ENCODE measurements at regions not wholly inside any gene's neighbourhood (a gene's known extent, or its start where the extent isn't known, plus 50 kb on each side); places are given as distances from the start of the nearest gene placed in this dataset.

DNA sequence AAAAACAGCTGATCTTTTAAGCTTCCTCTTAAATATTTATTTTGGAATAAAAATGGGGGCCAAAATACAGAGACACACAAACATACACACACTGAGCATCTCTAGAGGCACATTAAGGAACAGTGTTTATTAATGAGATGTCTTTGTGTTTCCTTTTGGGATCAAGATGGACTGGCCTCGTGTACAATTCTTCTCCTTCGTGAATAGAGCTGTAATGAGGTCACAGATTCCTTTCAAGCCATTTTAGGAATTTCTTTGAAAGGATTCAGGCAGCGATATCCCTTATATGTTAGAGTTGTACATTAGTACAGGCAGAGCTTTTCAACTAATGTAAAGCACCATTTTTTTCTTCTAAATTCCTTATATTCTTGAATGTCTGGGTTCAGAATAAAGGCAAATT, 295.7 kb downstream of the CHRM3 start:
- Histone ChIP-seq H3K23ac (ENCODE audit: insufficient read length) (no peak overlapping the region), H3K18ac (ENCODE audit: extremely low read depth, low read length) (no peak overlapping the region), H3K9me3 (ENCODE audit: insufficient read depth in 2 of 2, low read depth in 1 of 2, low read length in 1 of 2) (no peaks in the 10 kb centered on the region), H4K5ac (ENCODE audit: insufficient read length, low read depth, low read length) (no peak overlapping the region), H3K23me2 (ENCODE audit: low read depth, low read length) (no peaks in the 10 kb centered on the region), H3K4me3 (ENCODE audit: extremely low read depth in 1 of 4, insufficient read depth in 2 of 4, low read depth in 3 of 4, low read length in 4 of 4) (no peak overlapping the region), H2BK15ac (ENCODE audit: low read length) (no peak overlapping the region), H2BK5ac (ENCODE audit: low read depth, low read length) (no peak overlapping the region), H3K4ac (replicated peaks; ENCODE audit: insufficient read length, low read depth, low read length) (no peak overlapping the region), H2BK12ac (ENCODE audit: low read depth, low read length) (no peak overlapping the region), H4K8ac (ENCODE audit: extremely low read depth, insufficient read depth, low read length) (no peak overlapping the region), H4K20me1 (replicated peaks in 1 of 2; ENCODE audit: control insufficient read depth in 1 of 2, insufficient read depth in 2 of 2, low read length in 2 of 2) (no peaks in the 10 kb centered on the region), H3K27ac (ENCODE audit: low read depth, low read length) (no peak overlapping the region), H3K36me3 (ENCODE audit: control insufficient read depth in 2 of 4, insufficient read depth in 4 of 4, low read length in 3 of 4) (no peaks in the 10 kb centered on the region), H3K4me1 (replicated peaks in 1 of 4; ENCODE audit: control insufficient read depth in 3 of 4, insufficient read depth in 4 of 4, low read length in 3 of 4) (no peaks in the 10 kb centered on the region; a peak in 1 of 7 replicates), H2BK120ac (replicated peaks; ENCODE audit: low read depth, low read length) (no peak overlapping the region), H3K79me1 (ENCODE audit: low read depth, low read length) (no peaks in the 10 kb centered on the region), H2AK5ac (ENCODE audit: low read depth, low read length) (no peak overlapping the region), H3K14ac (ENCODE audit: insufficient read length) (no peak overlapping the region), H3K4me2 (ENCODE audit: insufficient read depth in 1 of 2, low read depth in 2 of 2, low read length in 2 of 2) (no peak overlapping the region), H2BK20ac (ENCODE audit: low read length) (no peak overlapping the region), H3K27me3 (replicated peaks in 1 of 4; ENCODE audit: control insufficient read depth in 3 of 4, extremely low read depth in 1 of 4, insufficient read depth in 3 of 4, low read length in 3 of 4) (no peaks in the 10 kb centered on the region), H4K91ac (replicated peaks; ENCODE audit: insufficient read length, low read length) (no peak overlapping the region), H3K79me2 (ENCODE audit: control insufficient read depth in 1 of 2, insufficient read depth in 2 of 2, low read length in 2 of 2) (no peaks in the 10 kb centered on the region), H3K9ac (replicated peaks in 1 of 4; ENCODE audit: extremely low read depth in 1 of 4, low read depth in 3 of 4, low read length in 3 of 4) (no peak overlapping the region), H3K56ac (replicated peaks; ENCODE audit: insufficient read length, low read depth, low read length) (no peak overlapping the region), H2AFZ (ENCODE audit: low read length) (no peak overlapping the region)
- DNase-seq (ENCODE audit: low read depth in 1 of 2, low spot score in 2 of 2): no peak
- ChIA-PET CTCF (ENCODE audit: partially characterized antibody) (interaction anchor here (0.9 to 1.6 kb wide), 2 partner anchors 23 to 34 kb away, joined by 4 to 5 read pairs; no protein-coding TSS in a partner anchor), POLR2A (ENCODE audit: partially characterized antibody) (no interaction called here)
- no peak for FAIRE-seq
- WGBS, 2 experiments (ENCODE audit: extremely low coverage in 1 of 2, insufficient coverage in 1 of 2, insufficient read length in 1 of 2, insufficient replicate concordance in 2 of 2, low coverage in 1 of 2, low lambda C conversion rate in 2 of 2, missing lambda C conversion rate in 1 of 2): 94% methylated on average over 3 of the region's 3 CpGs; no CpG with 5 or more reads in 1 of the 2 experiments
- TF ChIP-seq HDAC2 (IDR thresholded peaks at IDR 0.05; ENCODE audit: borderline replicate concordance in 1 of 2, low read depth in 2 of 2, low read length in 2 of 2): no peak
- no peak for TF ChIP-seq SAP30 (IDR thresholded peaks at IDR 0.05; ENCODE audit: insufficient read depth, insufficient replicate concordance, low read length)
- TF ChIP-seq PHF8 (conservative IDR thresholded peaks at IDR 0.05; ENCODE audit: low read depth, low read length): no peak
- TF ChIP-seq SP4 (IDR thresholded peaks at IDR 0.05; ENCODE audit: low read length): no peak
- TF ChIP-seq, protein P1, sequence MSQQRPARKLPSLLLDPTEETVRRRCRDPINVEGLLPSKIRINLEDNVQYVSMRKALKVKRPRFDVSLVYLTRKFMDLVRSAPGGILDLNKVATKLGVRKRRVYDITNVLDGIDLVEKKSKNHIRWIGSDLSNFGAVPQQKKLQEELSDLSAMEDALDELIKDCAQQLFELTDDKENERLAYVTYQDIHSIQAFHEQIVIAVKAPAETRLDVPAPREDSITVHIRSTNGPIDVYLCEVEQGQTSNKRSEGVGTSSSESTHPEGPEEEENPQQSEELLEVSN (IDR thresholded peaks at IDR 0.05): no peak
- no peak for TF ChIP-seq CTBP2 (IDR thresholded peaks at IDR 0.05; ENCODE audit: borderline replicate concordance, insufficient read depth, insufficient read length, low read length)
- TF ChIP-seq, protein P2, sequence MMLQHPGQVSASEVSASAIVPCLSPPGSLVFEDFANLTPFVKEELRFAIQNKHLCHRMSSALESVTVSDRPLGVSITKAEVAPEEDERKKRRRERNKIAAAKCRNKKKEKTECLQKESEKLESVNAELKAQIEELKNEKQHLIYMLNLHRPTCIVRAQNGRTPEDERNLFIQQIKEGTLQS (IDR thresholded peaks at IDR 0.05; ENCODE audit: insufficient read depth, low read depth, low read length): no peak
- TF ChIP-seq RNF2 (IDR thresholded peaks at IDR 0.05; ENCODE audit: borderline replicate concordance, low read depth, low read length, missing control alignments, poor library complexity, severe bottlenecking): no peak
- no peak for TF ChIP-seq TEAD4 (IDR thresholded peaks at IDR 0.05; ENCODE audit: low read depth, low read length)
- TF ChIP-seq TAF7 (optimal IDR thresholded peaks at IDR 0.05; ENCODE audit: borderline replicate concordance, low read depth, low read length): no peak
- no peak for TF ChIP-seq TBP (IDR thresholded peaks at IDR 0.05; ENCODE audit: low read depth, low read length)
- no peak for TF ChIP-seq RAD21 (IDR thresholded peaks at IDR 0.05 in 1 of 2, conservative IDR thresholded peaks at IDR 0.05 in 1 of 2; ENCODE audit: low read depth in 2 of 2, low read length in 2 of 2)

Measured in H1 (cell line).